B cell (primary cell): ENCODE measurements at regions not wholly inside any gene's neighbourhood (a gene's known extent, or its start where the extent isn't known, plus 50 kb on each side); places are given as distances from the start of the nearest gene placed in this dataset.

Experiments used
- CTCF ChIP-seq: fragments of 200-600 bp; IDR thresholded peaks from one replicate; pipeline ENCODE4 v1.8.0; 2022; ENCODE audit warnings: antibody characterized with exemption, mild to moderate bottlenecking
- EZH2 ChIP-seq: IDR thresholded peaks from 2 replicates; pipeline ENCODE4 v1.6.1; 2012; ENCODE audit warnings: borderline replicate concordance, low read depth, mild to moderate bottlenecking, moderate library complexity, low read length; ENCODE audit not compliant: insufficient read depth, poor library complexity, severe bottlenecking

DNA sequence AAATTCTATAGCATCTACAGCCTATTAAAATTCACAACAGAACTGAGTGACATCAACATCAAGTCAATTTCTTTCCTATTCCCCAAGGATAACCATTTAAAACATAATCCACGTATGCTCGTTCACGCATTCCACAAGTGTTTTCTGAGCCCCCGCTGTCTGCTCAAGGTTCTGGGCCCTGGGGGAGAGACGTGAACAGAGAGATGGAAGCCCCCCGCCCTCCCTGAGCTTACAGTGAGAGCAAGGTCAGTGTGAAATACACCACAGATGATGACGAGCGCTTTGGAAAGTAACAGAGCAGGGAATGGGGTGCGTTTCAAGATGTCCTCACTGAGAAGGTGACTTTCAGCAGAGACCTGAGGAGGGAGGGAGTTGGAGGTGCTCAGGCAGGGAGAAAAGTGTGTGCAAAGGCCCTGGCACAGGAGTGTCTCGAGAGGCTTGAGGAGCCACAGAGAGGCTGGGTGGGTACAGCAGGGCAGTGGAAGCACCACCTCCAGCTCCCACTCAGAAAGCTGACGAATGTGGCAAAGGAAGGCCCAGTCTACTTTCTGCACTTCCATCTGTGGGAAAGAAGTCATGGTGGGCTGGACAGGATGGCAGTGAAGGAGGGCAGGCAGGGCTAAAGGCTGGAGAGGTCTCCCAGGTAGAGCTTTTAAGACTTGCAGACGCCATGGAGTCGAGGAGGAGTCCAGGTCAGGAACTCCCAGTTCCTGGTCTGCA, 88.3 kb downstream of the DLL1 start:
- TF ChIP-seq CTCF: no peak
- TF ChIP-seq EZH2: no peak
